SKM-1 treated with dmso at 0.1 percent for 144 hours (cell line): ENCODE measurements at regions not wholly inside any gene's neighbourhood (a gene's known extent, or its start where the extent isn't known, plus 50 kb on each side); places are given as distances from the start of the nearest gene placed in this dataset.
A peak's percentile ranks its signal among the peaks of the same experiment; 100 is the strongest.
"Not testable (repeated sequence)": the region's sequence is repeated elsewhere in the genome, so short reads cannot be mapped to it uniquely, and the experiment has no call there.

Source experiments
- DNase-seq: peaks from one replicate; lab custom pipeline; 2025; ENCODE audit not compliant: unreplicated experiment; lab: John Stamatoyannopoulos, UW

GRCh38 chr9:42656789-42657188 lies 473.3 kb downstream of the SPATA31A6 start:
- DNase-seq = not testable (repeated sequence)

- DNase-seq = not testable (repeated sequence)
These were observed 474.0 kb downstream of the SPATA31A6 start for GRCh38 chr9:42657496-42657895.

GRCh38 chr9:42697146-42697545 lies 513.7 kb downstream of the SPATA31A6 start:
- not testable (repeated sequence) for DNase-seq

GRCh38 chr9:42702890-42703289 lies 519.4 kb downstream of the SPATA31A6 start:
- DNase-seq = not testable (repeated sequence)

GRCh38 chr9:42724841-42725835 lies 541.7 kb downstream of the SPATA31A6 start:
- DNase-seq = not testable (repeated sequence)

GRCh38 chr9:42743030-42743814 lies 559.8 kb downstream of the SPATA31A6 start:
- peak; percentile 65 for DNase-seq

- not testable (repeated sequence) for DNase-seq
These were observed 573.8 kb downstream of the SPATA31A6 start for GRCh38 chr9:42757251-42757650.

- not testable (repeated sequence) for DNase-seq
These were observed 575.9 kb downstream of the SPATA31A6 start for GRCh38 chr9:42759320-42759719.

DNA sequence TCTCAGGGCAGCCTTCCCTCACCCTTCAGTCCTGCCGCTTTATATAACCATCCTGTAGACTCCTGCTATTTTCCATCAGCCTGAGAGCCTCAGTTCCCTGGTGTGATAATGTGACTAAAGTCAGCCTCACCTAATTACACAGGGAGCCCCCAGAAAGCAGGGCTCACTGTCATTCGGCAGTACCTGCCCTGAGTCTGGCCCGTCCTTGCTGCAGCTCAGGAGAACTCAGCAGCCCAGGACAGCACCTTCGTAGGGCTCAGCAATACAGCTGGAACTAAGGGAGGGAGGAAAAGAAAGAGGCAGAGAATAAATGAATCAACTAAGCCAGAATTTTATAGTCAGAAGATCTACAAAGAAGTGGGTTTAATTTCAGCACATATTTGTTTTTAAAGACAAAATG lies 598.7 kb downstream of the SPATA31A6 start:
- not testable (repeated sequence) for DNase-seq

GRCh38 chr9:42792725-42793124 lies 609.3 kb downstream of the SPATA31A6 start:
- not testable (repeated sequence) for DNase-seq

- not testable (repeated sequence) for DNase-seq
These were observed 615.1 kb downstream of the SPATA31A6 start for GRCh38 chr9:42798571-42798970.

- not testable (repeated sequence) for DNase-seq
These were observed 619.3 kb downstream of the SPATA31A6 start for GRCh38 chr9:42802716-42803115.

GRCh38 chr9:42806674-42807073 lies 623.2 kb downstream of the SPATA31A6 start:
- not testable (repeated sequence) for DNase-seq

DNA sequence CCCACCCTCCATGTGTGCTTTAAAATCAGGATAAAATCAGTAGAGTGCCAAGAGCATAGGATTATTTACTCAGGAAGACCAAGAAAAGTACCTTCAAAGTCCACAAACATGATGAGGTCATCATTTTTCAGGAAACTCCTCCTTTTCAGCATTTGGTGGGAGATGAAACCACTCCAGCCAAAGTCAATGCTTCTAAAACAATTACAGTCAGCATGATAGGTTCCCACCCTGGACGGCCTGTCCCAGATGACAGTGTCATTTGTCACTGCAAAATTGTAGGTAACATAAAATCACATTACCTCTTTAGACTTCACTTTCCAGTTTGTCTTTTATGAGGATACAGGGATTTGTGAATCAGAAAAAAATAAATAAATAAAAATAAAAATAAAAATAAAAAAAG lies 638.0 kb downstream of the SPATA31A6 start:
- DNase-seq = not testable (repeated sequence)

DNA sequence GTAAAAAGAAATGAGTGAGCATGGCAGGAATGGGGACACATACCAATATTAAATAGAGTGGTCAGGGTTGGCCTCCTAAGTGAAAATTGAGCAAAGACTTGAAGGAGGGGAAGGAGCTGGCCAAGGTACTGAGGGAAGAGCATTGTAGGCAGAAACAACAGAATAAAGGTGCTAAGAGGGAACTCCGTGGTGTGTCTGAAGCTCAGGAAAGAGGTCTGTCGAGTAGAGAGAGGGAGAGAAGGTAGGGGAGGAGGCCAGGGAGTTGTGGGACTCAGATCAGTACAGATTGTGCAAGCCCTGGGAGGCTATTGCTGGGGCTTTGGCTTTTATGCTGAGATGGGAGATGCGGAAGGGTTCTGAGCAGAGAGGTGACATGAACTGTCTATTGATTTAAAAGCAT lies 664.7 kb downstream of the SPATA31A6 start:
- not testable (repeated sequence) for DNase-seq

- DNase-seq = not testable (repeated sequence)
These were observed 667.6 kb downstream of the SPATA31A6 start for GRCh38 chr9:42850896-42851693.

DNA sequence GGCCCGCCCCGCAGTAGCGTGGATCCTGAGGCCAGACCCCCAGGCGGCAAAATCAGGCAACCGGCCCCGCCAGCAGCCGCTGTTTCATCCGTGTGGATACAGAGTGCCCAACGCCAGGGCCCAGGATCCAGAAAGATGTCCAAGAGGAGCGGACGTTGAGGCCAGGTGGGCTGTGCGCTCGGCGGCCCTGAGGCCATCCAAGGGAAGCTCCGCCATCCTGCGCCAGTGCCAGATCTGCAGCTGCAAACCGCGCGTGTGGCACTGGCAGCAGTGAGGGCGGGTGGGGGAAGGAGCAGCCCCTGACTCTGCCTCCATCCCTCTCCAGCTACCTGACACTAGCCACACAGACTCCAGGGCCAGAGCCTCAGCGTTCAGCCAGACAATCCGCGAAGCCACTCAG lies 668.2 kb downstream of the SPATA31A6 start:
- not testable (repeated sequence) for DNase-seq

DNA sequence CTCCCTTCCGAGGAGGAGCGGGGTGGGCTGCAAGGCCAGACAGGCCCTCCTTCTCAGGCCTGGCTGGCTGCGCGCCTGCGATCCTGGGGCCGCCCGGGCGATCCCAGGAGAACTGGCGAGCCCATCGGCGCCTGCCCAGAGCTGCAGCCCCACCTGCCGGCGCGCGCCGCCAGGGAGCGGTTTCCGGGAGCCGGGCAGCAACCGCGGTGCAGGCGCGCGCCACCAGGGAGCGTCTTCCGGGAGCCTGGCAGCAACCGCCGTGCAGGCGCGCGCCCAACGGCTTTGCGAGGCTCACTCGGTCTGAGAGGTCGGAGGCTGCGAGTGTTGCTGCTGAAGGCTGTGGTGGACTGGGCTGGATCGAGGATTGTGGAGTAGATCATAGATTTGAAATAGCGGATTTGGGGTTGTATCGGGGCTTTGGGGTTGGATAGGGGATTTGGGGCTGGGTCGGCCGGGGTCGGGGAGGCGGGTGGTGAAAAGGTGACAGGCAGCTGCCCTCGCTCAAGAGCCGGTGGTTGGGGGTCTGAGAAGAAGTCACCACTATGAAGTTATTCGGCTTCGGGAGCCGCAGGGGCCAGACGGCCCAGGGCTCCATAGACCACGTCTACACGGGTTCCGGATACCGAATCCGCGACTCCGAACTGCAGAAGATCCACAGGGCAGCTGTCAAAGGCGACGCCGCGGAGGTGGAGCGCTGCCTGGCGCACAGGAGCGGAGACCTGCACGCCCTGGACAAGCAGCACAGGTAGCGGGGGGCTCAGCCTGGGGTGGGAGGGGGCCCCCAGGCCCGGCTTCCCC lies 668.9 kb downstream of the SPATA31A6 start:
- not testable (repeated sequence) for DNase-seq

DNA sequence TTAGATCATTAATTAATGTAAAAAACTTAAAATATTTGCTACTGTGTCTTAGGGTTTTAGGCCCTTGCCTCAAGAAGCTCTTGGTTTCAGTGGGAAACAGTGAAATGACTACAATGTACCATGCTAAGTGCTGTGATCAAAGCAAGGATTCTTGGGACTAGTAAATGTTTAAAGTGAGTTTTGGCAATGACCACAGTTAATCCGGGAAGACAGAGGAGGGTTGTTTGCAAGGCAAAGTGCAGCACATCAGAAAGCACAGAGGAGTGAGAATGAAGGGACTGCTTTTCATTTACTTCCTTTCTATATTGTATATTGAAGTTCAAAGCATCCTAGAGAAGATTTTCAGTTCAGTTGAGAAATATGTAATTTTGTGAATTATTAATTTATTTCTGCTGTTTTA lies 676.7 kb downstream of the SPATA31A6 start:
- not testable (repeated sequence) for DNase-seq

- DNase-seq = not testable (repeated sequence)
These were observed 679.0 kb downstream of the SPATA31A6 start for GRCh38 chr9:42862465-42862864.
